ENCODE measurements at regions not wholly inside any gene's neighbourhood (a gene's known extent, or its start where the extent isn't known, plus 50 kb on each side); places are given as distances from the start of the nearest gene placed in this dataset.

GRCh38 chr13:44180876-44181536, 192.6 kb upstream of the SERP2 start:
- Histone ChIP-seq H4K20me1 (ENCODE audit: insufficient read depth, low read length) (no peaks in the 10 kb centered on the region), H3K79me2 (ENCODE audit: insufficient read depth, low read length) (no peaks in the 10 kb centered on the region), H3K36me3 (replicated peaks in 1 of 2; ENCODE audit: control insufficient read depth in 1 of 2, insufficient read depth in 2 of 2, low read length in 2 of 2) (no peaks in the 10 kb centered on the region), H3K4me1 (ENCODE audit: control insufficient read depth in 1 of 2, insufficient read depth in 2 of 2, low read length in 2 of 2) (no peaks in the 10 kb centered on the region), H3K4me3 (replicated peaks in 1 of 3; ENCODE audit: low read depth in 2 of 3, low read length in 3 of 3) (no peak overlapping the region), H3K4me2 (replicated peaks; ENCODE audit: extremely low read depth, low read length, poor library complexity, severe bottlenecking) (no peak overlapping the region), H3K27ac (ENCODE audit: low read depth in 1 of 2, low read length in 2 of 2) (no peak overlapping the region), H3K9me3 (replicated peaks in 1 of 2; ENCODE audit: control insufficient read depth in 1 of 2, insufficient read depth in 1 of 2, low read length in 2 of 2) (no peaks in the 10 kb centered on the region), H3K27me3 (ENCODE audit: control insufficient read depth in 2 of 2, insufficient read depth in 2 of 2, low read length in 2 of 2) (no peaks in the 10 kb centered on the region), H3K9ac (ENCODE audit: insufficient read depth, low read length, poor library complexity, severe bottlenecking) (no peak overlapping the region), H2AFZ (ENCODE audit: insufficient read depth, low read depth, low read length, poor library complexity, severe bottlenecking) (no peak overlapping the region)
- DNase-seq: no peak
- peaks cover 2 to 5% (median 3%) of the 10 kb centered on the region in 3 donors for H3K27me3 Mint-ChIP-seq (ENCODE audit: low read depth in 3 of 3)
- no peaks in the 10 kb centered on the region for H3K4me1 Mint-ChIP-seq
- WGBS (ENCODE audit: insufficient coverage): 97% methylated on average over 5 of the region's 8 CpGs
- intact Hi-C loops (cut with micrococcal nuclease): loop anchor here in 1 of 2 donors (10.0 kb wide), 1 partner anchor 254 kb away; no protein-coding TSS in a partner anchor
- no peak overlapping the region for H3K4me3 Mint-ChIP-seq
- TF ChIP-seq CTCF (IDR thresholded peaks at IDR 0.05): no peak
- peaks cover 0 to 3% (median 0%) of the 10 kb centered on the region in 7 donors for H3K9me3 Mint-ChIP-seq
- H3K36me3 Mint-ChIP-seq: no peaks in the 10 kb centered on the region
- H3K27ac Mint-ChIP-seq: no peak overlapping the region

DNA sequence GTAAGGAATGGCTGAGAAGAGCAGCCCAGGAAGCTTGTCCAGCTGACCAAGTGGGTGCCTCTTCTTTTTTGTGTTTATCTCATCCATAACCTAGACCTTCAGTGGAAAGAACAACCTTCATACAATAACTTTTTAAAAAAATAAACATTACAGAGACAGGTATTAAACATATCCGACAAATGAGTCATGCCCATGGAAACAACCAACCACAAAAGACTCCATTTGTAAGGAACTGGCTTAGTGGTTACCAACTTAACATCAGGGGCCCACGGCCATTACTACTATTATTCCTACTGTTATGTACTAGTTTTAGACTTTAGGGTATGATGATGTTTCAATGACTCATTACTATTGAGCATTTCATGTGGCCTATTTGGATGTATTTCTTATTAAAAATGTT, 191.7 kb upstream of the SERP2 start:
- Mint-ChIP-seq H3K36me3 (no peaks in the 10 kb centered on the region), H3K9me3 (peaks cover 0 to 3% (median 0%) of the 10 kb centered on the region in 7 donors), H3K4me1 (no peaks in the 10 kb centered on the region), H3K4me3 (no peak overlapping the region), H3K27me3 (ENCODE audit: low read depth in 3 of 3) (peaks cover 2 to 5% (median 2%) of the 10 kb centered on the region in 3 donors), H3K27ac (no peak overlapping the region)
- 100% methylated on average over 1 of the region's 2 CpGs for WGBS (ENCODE audit: insufficient coverage)
- no peaks in the 10 kb centered on the region for H3K79me2 ChIP-seq (ENCODE audit: insufficient read depth, low read length)
- intact Hi-C loops (cut with micrococcal nuclease): loop anchor here in 1 of 2 donors (10.0 kb wide), 1 partner anchor 253 kb away; no protein-coding TSS in a partner anchor
- no peaks in the 10 kb centered on the region for H3K4me1 ChIP-seq (ENCODE audit: control insufficient read depth in 1 of 2, insufficient read depth in 2 of 2, low read length in 2 of 2)
- H3K4me2 ChIP-seq (replicated peaks; ENCODE audit: extremely low read depth, low read length, poor library complexity, severe bottlenecking): no peak overlapping the region
- no peak overlapping the region for H3K4me3 ChIP-seq (replicated peaks in 1 of 3; ENCODE audit: low read depth in 2 of 3, low read length in 3 of 3)
- H4K20me1 ChIP-seq (ENCODE audit: insufficient read depth, low read length): no peaks in the 10 kb centered on the region
- no peak for DNase-seq
- TF ChIP-seq CTCF (IDR thresholded peaks at IDR 0.05): no peak
- H3K9ac ChIP-seq (ENCODE audit: insufficient read depth, low read length, poor library complexity, severe bottlenecking): no peak overlapping the region
- no peaks in the 10 kb centered on the region for H3K27me3 ChIP-seq (ENCODE audit: control insufficient read depth in 2 of 2, insufficient read depth in 2 of 2, low read length in 2 of 2)
- no peak overlapping the region for H3K27ac ChIP-seq (ENCODE audit: low read depth in 1 of 2, low read length in 2 of 2)
- no peaks in the 10 kb centered on the region for H3K9me3 ChIP-seq (replicated peaks in 1 of 2; ENCODE audit: control insufficient read depth in 1 of 2, insufficient read depth in 1 of 2, low read length in 2 of 2)
- no peaks in the 10 kb centered on the region for H3K36me3 ChIP-seq (replicated peaks in 1 of 2; ENCODE audit: control insufficient read depth in 1 of 2, insufficient read depth in 2 of 2, low read length in 2 of 2)
- H2AFZ ChIP-seq (ENCODE audit: insufficient read depth, low read depth, low read length, poor library complexity, severe bottlenecking): no peak overlapping the region
